ENCODE measurements at regions not wholly inside any gene's neighbourhood (a gene's known extent, or its start where the extent isn't known, plus 50 kb on each side); places are given as distances from the start of the nearest gene placed in this dataset.

GRCh38 chr4:174037049-174037448 is 246.4 kb downstream of the FBXO8 start:
- Histone ChIP-seq H3K4me3 (no peak overlapping the region), H3K27ac (no peak overlapping the region), H3K27me3 (no peaks in the 10 kb centered on the region), H3K36me3 (no peaks in the 10 kb centered on the region), H3K4me1 (no peaks in the 10 kb centered on the region), H3K9me3 (no peaks in the 10 kb centered on the region)
- WGBS, 2 donors (ENCODE audit: low coverage in 1 of 2): 76 to 81% methylated on average over 8 of the region's 8 CpGs
- intact Hi-C loops (cut with DNase I; ENCODE audit: low total_unique reads): no loop called here
- DNase-seq: no peak
- TF ChIP-seq POLR2AphosphoS5 (IDR thresholded peaks at IDR 0.05) (no peak), POLR2A (IDR thresholded peaks at IDR 0.05) (no peak), EP300 (IDR thresholded peaks at IDR 0.05; ENCODE audit: low read depth) (no peak), CTCF (IDR thresholded peaks at IDR 0.05) (no peak)
- in situ Hi-C loops (cut with MboI; ENCODE audit: low pct_ligation_motif_present in 1 of 4, low pct_unique_long_range_greater_than_20kb in 1 of 4, low sequenced_read_pairs in 3 of 4): no loop called here

GRCh38 chr4:174036576-174036975 is 246.9 kb downstream of the FBXO8 start:
- Histone ChIP-seq H3K4me3 (no peak overlapping the region), H3K36me3 (no peaks in the 10 kb centered on the region), H3K4me1 (no peaks in the 10 kb centered on the region), H3K27me3 (no peaks in the 10 kb centered on the region), H3K9me3 (no peaks in the 10 kb centered on the region), H3K27ac (no peak overlapping the region)
- no peak for DNase-seq
- intact Hi-C loops (cut with DNase I; ENCODE audit: low total_unique reads) (no loop called here), in situ Hi-C loops (cut with MboI; ENCODE audit: low pct_ligation_motif_present in 1 of 4, low pct_unique_long_range_greater_than_20kb in 1 of 4, low sequenced_read_pairs in 3 of 4) (no loop called here)
- TF ChIP-seq CTCF (IDR thresholded peaks at IDR 0.05): no peak
- no peak for TF ChIP-seq EP300 (IDR thresholded peaks at IDR 0.05; ENCODE audit: low read depth)
- no peak for TF ChIP-seq POLR2A (IDR thresholded peaks at IDR 0.05)
- TF ChIP-seq POLR2AphosphoS5 (IDR thresholded peaks at IDR 0.05): no peak
- 68 to 75% methylated on average over 4 of the region's 4 CpGs for WGBS, 2 donors (ENCODE audit: low coverage in 1 of 2)

GRCh38 chr4:174036111-174036510 is 247.4 kb downstream of the FBXO8 start:
- 35% methylated on average over 2 of the region's 2 CpGs for WGBS, 2 donors (ENCODE audit: low coverage in 1 of 2)
- H3K4me3 ChIP-seq: no peak overlapping the region

GRCh38 chr4:174023641-174024040 is 259.8 kb downstream of the FBXO8 start:
- no peak for DNase-seq
- Histone ChIP-seq H3K4me1 (no peaks in the 10 kb centered on the region), H3K4me3 (no peak overlapping the region), H3K27me3 (no peaks in the 10 kb centered on the region), H3K27ac (no peak overlapping the region), H3K9me3 (no peaks in the 10 kb centered on the region), H3K36me3 (no peaks in the 10 kb centered on the region)
- intact Hi-C loops (cut with DNase I; ENCODE audit: low total_unique reads) (no loop called here), in situ Hi-C loops (cut with MboI; ENCODE audit: low pct_ligation_motif_present in 1 of 4, low pct_unique_long_range_greater_than_20kb in 1 of 4, low sequenced_read_pairs in 3 of 4) (no loop called here)
- WGBS, 2 donors (ENCODE audit: low coverage in 1 of 2): 49 to 72% methylated on average over 2 of the region's 2 CpGs
- TF ChIP-seq POLR2AphosphoS5 (IDR thresholded peaks at IDR 0.05) (no peak), EP300 (IDR thresholded peaks at IDR 0.05; ENCODE audit: low read depth) (no peak), POLR2A (IDR thresholded peaks at IDR 0.05) (no peak), CTCF (IDR thresholded peaks at IDR 0.05) (no peak)

More at GRCh38 chr4:174036111-174036510, 247.4 kb downstream of the FBXO8 start:
- no peaks in the 10 kb centered on the region for H3K4me1 ChIP-seq
- H3K27ac ChIP-seq: no peak overlapping the region
- no peaks in the 10 kb centered on the region for H3K36me3 ChIP-seq
- H3K27me3 ChIP-seq: no peaks in the 10 kb centered on the region
- no peak for DNase-seq
- intact Hi-C loops (cut with DNase I; ENCODE audit: low total_unique reads): no loop called here
- in situ Hi-C loops (cut with MboI; ENCODE audit: low pct_ligation_motif_present in 1 of 4, low pct_unique_long_range_greater_than_20kb in 1 of 4, low sequenced_read_pairs in 3 of 4): no loop called here
- TF ChIP-seq POLR2AphosphoS5 (IDR thresholded peaks at IDR 0.05) (no peak), CTCF (IDR thresholded peaks at IDR 0.05) (no peak), EP300 (IDR thresholded peaks at IDR 0.05; ENCODE audit: low read depth) (no peak), POLR2A (IDR thresholded peaks at IDR 0.05) (no peak)
- H3K9me3 ChIP-seq: no peaks in the 10 kb centered on the region

All from transverse colon (tissue), 4 donors.